ENCODE measurements at regions not wholly inside any gene's neighbourhood (a gene's known extent, or its start where the extent isn't known, plus 50 kb on each side); places are given as distances from the start of the nearest gene placed in this dataset.

DNA sequence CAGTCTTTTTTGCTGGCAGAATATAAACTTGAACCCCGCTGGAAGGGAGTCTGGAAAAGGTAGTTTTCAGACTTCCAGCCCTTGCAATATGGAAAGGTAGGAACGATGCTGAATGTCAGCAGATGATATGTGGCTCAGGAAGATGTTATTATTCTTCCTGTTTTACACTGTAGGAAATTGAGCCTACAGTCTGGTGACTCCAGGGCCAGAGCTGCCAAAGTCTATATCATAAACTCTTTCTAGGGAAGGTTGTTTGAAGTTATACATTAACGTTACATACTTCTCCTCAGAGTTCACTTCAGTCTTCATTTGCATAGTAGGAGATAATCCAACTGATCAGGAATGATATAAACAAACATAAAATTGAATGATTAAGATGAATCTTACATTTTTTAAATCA, 141.3 kb downstream of the FAT4 start:
- Mint-ChIP-seq H3K4me3 (no peak overlapping the region), H3K4me1 (peaks cover 13% of the 10 kb centered on the region), H3K36me3 (peaks cover 6% of the 10 kb centered on the region), H3K9me3 (peaks cover 5% of the 10 kb centered on the region), H3K27ac (no peak overlapping the region), H3K27me3 (ENCODE audit: low read depth) (no peaks in the 10 kb centered on the region)
- ChIA-PET CTCF (no interaction called here), POLR2A (no interaction called here)
- ATAC-seq (no peak), DNase-seq (ENCODE audit: low spot score) (no peak)
- TF ChIP-seq ZNF671 (CRISPR knock-in tag; IDR thresholded peaks at IDR 0.05) = no peak
- TF ChIP-seq, protein P1, sequence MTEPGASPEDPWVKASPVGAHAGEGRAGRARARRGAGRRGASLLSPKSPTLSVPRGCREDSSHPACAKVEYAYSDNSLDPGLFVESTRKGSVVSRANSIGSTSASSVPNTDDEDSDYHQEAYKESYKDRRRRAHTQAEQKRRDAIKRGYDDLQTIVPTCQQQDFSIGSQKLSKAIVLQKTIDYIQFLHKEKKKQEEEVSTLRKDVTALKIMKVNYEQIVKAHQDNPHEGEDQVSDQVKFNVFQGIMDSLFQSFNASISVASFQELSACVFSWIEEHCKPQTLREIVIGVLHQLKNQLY (CRISPR knock-in tag; IDR thresholded peaks at IDR 0.05) = no peak
- TF ChIP-seq, protein P2, sequence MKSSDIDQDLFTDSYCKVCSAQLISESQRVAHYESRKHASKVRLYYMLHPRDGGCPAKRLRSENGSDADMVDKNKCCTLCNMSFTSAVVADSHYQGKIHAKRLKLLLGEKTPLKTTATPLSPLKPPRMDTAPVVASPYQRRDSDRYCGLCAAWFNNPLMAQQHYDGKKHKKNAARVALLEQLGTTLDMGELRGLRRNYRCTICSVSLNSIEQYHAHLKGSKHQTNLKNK (CRISPR knock-in tag; IDR thresholded peaks at IDR 0.05) = no peak
- no peak for TF ChIP-seq KAT7 (CRISPR knock-in tag; IDR thresholded peaks at IDR 0.05; ENCODE audit: borderline replicate concordance)
- TF ChIP-seq, protein P3, sequence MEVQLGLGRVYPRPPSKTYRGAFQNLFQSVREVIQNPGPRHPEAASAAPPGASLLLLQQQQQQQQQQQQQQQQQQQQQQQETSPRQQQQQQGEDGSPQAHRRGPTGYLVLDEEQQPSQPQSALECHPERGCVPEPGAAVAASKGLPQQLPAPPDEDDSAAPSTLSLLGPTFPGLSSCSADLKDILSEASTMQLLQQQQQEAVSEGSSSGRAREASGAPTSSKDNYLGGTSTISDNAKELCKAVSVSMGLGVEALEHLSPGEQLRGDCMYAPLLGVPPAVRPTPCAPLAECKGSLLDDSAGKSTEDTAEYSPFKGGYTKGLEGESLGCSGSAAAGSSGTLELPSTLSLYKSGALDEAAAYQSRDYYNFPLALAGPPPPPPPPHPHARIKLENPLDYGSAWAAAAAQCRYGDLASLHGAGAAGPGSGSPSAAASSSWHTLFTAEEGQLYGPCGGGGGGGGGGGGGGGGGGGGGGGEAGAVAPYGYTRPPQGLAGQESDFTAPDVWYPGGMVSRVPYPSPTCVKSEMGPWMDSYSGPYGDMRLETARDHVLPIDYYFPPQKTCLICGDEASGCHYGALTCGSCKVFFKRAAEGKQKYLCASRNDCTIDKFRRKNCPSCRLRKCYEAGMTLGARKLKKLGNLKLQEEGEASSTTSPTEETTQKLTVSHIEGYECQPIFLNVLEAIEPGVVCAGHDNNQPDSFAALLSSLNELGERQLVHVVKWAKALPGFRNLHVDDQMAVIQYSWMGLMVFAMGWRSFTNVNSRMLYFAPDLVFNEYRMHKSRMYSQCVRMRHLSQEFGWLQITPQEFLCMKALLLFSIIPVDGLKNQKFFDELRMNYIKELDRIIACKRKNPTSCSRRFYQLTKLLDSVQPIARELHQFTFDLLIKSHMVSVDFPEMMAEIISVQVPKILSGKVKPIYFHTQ (CRISPR knock-in tag; IDR thresholded peaks at IDR 0.05) = no peak
- TF ChIP-seq, protein P4, sequence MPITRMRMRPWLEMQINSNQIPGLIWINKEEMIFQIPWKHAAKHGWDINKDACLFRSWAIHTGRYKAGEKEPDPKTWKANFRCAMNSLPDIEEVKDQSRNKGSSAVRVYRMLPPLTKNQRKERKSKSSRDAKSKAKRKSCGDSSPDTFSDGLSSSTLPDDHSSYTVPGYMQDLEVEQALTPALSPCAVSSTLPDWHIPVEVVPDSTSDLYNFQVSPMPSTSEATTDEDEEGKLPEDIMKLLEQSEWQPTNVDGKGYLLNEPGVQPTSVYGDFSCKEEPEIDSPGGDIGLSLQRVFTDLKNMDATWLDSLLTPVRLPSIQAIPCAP (CRISPR knock-in tag; IDR thresholded peaks at IDR 0.05) = no peak
- TF ChIP-seq ATF1 (CRISPR knock-in tag; IDR thresholded peaks at IDR 0.05) = no peak

DNA sequence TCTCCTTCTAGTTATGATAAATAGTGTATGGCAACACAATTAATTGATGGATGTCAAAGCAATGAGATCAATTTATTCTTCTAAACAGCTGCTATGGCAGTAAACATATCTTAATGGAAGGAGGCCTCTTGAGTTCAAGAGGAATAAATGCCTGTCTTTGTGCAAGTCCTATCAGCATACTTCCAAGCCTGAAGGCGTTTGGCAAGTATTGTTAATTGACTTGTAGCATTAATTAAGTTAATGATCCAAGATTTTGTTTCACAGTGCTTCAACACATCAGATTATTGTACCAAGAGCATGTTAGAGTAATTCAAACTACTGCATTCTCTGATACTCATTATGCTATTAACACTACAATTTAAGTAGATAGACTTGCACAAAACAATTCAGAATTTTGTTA, 144.8 kb downstream of the FAT4 start:
- no peak for TF ChIP-seq TEAD1 (CRISPR knock-in tag; IDR thresholded peaks at IDR 0.05)
- TF ChIP-seq, protein P5, sequence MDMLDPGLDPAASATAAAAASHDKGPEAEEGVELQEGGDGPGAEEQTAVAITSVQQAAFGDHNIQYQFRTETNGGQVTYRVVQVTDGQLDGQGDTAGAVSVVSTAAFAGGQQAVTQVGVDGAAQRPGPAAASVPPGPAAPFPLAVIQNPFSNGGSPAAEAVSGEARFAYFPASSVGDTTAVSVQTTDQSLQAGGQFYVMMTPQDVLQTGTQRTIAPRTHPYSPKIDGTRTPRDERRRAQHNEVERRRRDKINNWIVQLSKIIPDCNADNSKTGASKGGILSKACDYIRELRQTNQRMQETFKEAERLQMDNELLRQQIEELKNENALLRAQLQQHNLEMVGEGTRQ (CRISPR knock-in tag; IDR thresholded peaks at IDR 0.05) = no peak
- no peak for TF ChIP-seq IRF2 (CRISPR knock-in tag; IDR thresholded peaks at IDR 0.05; ENCODE audit: borderline replicate concordance, low read depth)
- TF ChIP-seq, protein P1 (CRISPR knock-in tag; IDR thresholded peaks at IDR 0.05) = no peak
- TF ChIP-seq, protein P6, sequence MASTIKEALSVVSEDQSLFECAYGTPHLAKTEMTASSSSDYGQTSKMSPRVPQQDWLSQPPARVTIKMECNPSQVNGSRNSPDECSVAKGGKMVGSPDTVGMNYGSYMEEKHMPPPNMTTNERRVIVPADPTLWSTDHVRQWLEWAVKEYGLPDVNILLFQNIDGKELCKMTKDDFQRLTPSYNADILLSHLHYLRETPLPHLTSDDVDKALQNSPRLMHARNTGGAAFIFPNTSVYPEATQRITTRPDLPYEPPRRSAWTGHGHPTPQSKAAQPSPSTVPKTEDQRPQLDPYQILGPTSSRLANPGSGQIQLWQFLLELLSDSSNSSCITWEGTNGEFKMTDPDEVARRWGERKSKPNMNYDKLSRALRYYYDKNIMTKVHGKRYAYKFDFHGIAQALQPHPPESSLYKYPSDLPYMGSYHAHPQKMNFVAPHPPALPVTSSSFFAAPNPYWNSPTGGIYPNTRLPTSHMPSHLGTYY (CRISPR knock-in tag; IDR thresholded peaks at IDR 0.05) = no peak
- TF ChIP-seq ZNF138 (CRISPR knock-in tag; conservative IDR thresholded peaks at IDR 0.05) = no peak
- TF ChIP-seq, protein P4 (CRISPR knock-in tag; IDR thresholded peaks at IDR 0.05) = no peak

More for the DNA sequence above, 144.8 kb downstream of the FAT4 start:
- no peak for ATAC-seq
- Mint-ChIP-seq H3K36me3 (peaks cover 4% of the 10 kb centered on the region; the same call in 1 of the 2 replicates), H3K4me1 (peaks cover 22% of the 10 kb centered on the region), H3K9me3 (peaks cover 5% of the 10 kb centered on the region), H3K27me3 (ENCODE audit: low read depth) (no peaks in the 10 kb centered on the region), H3K27ac (peak overlapping the region; percentile 58; the same call in 1 of the 2 replicates), H3K4me3 (no peak overlapping the region)
- POLR2A ChIA-PET = no interaction called here
- no peak for DNase-seq (ENCODE audit: low spot score)
- CTCF ChIA-PET = no interaction called here
